ENCODE measurements at regions not wholly inside any gene's neighbourhood (a gene's known extent, or its start where the extent isn't known, plus 50 kb on each side); places are given as distances from the start of the nearest gene placed in this dataset.

DNA sequence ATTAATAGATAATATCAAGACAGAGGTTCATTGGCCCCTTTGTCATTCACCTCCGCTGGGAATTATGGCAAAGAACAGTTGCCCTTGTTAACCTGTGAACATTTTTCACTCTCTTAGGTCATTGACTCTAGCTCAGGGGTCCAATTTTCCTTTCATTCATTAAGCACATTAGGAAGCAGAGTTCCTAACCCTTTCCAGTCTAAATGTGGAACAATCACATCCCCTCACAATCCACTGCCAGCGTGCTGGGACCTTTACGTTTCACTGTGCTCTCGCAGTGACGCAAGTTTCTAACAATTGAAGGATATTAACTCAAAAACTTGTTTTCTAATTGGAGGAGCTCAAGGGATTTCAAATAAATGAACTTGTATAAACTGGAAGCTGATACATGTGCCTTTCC is 79.3 kb upstream of the MEOX2 start:
- TF ChIP-seq, protein P1, sequence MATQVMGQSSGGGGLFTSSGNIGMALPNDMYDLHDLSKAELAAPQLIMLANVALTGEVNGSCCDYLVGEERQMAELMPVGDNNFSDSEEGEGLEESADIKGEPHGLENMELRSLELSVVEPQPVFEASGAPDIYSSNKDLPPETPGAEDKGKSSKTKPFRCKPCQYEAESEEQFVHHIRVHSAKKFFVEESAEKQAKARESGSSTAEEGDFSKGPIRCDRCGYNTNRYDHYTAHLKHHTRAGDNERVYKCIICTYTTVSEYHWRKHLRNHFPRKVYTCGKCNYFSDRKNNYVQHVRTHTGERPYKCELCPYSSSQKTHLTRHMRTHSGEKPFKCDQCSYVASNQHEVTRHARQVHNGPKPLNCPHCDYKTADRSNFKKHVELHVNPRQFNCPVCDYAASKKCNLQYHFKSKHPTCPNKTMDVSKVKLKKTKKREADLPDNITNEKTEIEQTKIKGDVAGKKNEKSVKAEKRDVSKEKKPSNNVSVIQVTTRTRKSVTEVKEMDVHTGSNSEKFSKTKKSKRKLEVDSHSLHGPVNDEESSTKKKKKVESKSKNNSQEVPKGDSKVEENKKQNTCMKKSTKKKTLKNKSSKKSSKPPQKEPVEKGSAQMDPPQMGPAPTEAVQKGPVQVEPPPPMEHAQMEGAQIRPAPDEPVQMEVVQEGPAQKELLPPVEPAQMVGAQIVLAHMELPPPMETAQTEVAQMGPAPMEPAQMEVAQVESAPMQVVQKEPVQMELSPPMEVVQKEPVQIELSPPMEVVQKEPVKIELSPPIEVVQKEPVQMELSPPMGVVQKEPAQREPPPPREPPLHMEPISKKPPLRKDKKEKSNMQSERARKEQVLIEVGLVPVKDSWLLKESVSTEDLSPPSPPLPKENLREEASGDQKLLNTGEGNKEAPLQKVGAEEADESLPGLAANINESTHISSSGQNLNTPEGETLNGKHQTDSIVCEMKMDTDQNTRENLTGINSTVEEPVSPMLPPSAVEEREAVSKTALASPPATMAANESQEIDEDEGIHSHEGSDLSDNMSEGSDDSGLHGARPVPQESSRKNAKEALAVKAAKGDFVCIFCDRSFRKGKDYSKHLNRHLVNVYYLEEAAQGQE (IDR thresholded peaks at IDR 0.05; ENCODE audit: low read depth) = no peak
- no peak for TF ChIP-seq CEBPB (IDR thresholded peaks at IDR 0.05)
- TF ChIP-seq EP300 (IDR thresholded peaks at IDR 0.05; ENCODE audit: borderline replicate concordance) = no peak
- TF ChIP-seq EGR1 (IDR thresholded peaks at IDR 0.05) = no peak
- no peak for TF ChIP-seq FOXM1 (IDR thresholded peaks at IDR 0.05; ENCODE audit: borderline replicate concordance, low read depth)
- TF ChIP-seq, protein P2, sequence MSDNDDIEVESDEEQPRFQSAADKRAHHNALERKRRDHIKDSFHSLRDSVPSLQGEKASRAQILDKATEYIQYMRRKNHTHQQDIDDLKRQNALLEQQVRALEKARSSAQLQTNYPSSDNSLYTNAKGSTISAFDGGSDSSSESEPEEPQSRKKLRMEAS (IDR thresholded peaks at IDR 0.05) = no peak
- TF ChIP-seq, protein P3, sequence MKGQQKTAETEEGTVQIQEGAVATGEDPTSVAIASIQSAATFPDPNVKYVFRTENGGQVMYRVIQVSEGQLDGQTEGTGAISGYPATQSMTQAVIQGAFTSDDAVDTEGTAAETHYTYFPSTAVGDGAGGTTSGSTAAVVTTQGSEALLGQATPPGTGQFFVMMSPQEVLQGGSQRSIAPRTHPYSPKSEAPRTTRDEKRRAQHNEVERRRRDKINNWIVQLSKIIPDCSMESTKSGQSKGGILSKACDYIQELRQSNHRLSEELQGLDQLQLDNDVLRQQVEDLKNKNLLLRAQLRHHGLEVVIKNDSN (IDR thresholded peaks at IDR 0.05) = no peak
- no peak for TF ChIP-seq TAF1 (IDR thresholded peaks at IDR 0.05; ENCODE audit: low read depth)
- no peak for TF ChIP-seq TCF12 (IDR thresholded peaks at IDR 0.05; ENCODE audit: low read depth)
- TF ChIP-seq YY1 (IDR thresholded peaks at IDR 0.05; ENCODE audit: low read depth) = no peak
- no peak for TF ChIP-seq RAD21 (IDR thresholded peaks at IDR 0.05; ENCODE audit: low read depth)
- no peak for TF ChIP-seq CREB1 (IDR thresholded peaks at IDR 0.05; ENCODE audit: low read depth)
- TF ChIP-seq NFIC (IDR thresholded peaks at IDR 0.05) = no peak
- no peak for TF ChIP-seq TEAD4 (IDR thresholded peaks at IDR 0.05)
